GM21576 (cell line): ENCODE measurements at regions not wholly inside any gene's neighbourhood (a gene's known extent, or its start where the extent isn't known, plus 50 kb on each side); places are given as distances from the start of the nearest gene placed in this dataset.

Experiments used
- ATAC-seq: cut with Tn5 transposase; IDR thresholded peaks from one replicate; pipeline ENCODE4 v1.9.1; 2021; ENCODE audit warnings: mild to moderate bottlenecking, moderate library complexity; ENCODE audit not compliant: unreplicated experiment

DNA sequence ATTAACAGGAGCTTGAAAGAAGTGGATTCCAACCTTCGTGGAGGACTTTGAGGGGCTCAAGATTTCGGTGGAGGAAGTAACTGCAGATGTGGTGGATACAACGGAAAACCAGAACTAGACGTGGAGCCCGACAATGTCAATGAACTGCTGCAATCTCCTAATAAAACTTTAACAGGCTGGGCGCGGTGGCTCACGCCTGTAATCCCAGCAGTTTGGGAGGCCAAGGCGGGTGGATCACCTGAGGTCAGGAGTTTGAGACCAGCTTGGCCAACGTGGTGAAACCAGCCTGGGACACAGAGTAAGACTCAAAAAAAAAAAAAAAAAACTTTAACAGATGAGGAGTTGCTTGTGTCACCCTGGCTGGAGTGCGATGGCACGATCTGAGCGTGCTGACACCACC, 477.8 kb upstream of the MKI67 start:
- no peak for ATAC-seq

DNA sequence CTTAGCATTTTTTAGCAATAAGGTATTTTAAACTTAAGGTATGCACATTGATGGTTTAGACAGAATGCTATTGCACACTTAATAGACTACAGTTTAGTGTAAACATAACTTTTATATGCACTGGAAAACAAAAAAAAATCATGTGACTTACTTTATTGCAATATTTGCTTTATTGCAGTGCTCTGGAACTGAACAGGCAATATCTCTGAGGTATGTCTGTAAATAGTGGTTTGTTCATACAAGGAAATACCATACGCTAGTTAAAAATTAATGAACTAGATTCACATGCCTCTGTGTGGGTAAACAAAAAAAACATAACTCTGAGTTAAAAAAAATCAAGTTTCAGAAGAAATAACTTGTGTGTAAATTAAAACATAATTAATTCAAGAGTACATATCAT, 479.0 kb upstream of the MKI67 start:
- ATAC-seq, result no peak

DNA sequence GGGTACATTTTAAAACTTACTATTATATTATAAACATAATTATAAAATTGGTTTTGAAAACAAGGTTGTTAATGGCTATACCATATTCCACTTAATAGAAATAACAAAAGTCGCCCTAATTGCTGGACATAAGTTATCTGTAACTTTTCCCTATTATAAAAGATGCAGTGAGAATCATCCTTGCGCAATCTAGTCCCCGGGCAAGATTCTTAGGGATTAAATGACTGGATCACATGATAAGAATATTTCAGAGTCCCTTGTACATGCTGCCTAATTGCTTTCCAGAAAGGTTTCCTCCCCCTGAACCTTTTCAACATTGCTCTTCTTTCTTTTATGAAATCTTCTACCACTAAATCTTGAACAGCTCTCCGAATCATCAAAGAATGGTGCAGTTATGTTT, 479.8 kb upstream of the MKI67 start:
- ATAC-seq, result no peak

DNA sequence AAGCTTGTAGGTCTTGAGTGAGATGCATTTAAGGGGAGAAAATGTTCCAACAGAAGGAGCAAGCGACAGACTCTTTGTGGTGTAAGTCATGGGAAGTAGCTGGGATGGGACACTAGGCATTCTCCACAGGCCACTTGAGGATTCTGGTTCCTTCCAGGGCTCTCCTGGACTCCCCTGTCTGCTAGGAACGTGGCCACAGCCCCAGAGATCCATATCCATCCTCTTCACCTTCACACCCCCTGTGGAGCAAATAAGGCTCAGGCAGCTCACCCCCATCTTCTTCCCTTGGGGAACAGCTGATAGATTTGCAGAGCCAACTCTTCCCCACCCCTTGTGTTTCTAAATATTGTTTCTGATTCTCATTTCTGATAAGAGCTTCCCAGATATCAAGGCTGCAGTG, 482.6 kb upstream of the MKI67 start:
- no peak for ATAC-seq

DNA sequence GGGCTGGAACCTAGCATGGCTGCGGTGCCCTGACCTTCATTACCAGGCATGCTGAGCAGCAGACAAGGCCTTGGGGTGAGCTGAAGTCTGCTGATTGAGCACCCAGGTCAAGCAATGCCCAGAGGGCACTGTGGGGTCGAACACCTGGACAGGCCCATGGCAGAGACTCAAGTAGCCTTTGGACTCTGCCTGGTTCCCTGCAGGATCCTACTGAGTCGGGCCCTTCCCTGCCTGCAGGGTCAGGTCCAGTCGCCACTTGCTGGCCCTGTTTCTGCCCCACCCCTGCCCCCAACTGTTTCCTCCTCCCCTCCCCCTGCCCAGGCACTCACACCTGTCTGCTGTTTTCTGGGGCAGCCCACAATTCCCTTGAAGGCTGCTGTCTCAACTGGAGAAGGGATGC, 483.2 kb upstream of the MKI67 start:
- no peak for ATAC-seq

DNA sequence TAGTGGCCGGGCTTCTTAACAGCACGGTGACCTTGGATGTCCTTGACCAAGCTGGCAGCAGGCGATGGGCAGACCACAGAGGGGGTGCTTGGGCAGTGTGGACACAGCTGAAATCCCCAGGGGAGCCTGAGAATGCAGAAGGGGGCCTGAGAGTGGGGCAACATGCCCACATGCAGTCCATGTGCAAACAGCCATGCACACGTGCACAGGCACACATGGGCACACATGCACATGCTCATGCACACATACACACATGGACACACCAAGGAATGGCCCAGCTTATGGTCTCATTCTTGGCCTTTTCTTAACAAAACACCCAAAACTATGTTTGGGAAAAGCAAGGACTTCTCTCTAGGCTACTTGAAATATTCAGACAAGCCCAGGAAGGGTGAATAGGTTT, 483.9 kb upstream of the MKI67 start:
- ATAC-seq, result no peak

DNA sequence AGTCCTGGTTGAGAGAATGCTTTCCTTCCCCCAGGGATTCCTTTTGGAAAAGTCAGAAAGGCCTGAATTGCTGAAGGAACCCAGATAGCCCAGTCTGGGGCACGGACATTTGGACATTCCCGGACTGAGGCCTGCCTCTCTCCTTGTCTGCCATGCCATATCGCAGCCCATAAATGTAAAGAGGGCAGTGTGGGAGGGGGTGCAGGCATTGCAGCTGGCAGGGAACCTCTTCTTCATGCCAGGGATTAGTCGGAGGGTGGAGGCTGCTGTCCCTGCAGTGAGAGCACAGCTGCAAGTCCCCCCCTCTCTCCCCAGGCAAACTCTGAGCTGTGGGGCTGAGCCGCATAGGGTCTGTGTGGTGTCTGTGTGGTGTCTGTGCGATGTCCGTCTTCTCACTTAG, 486.0 kb upstream of the MKI67 start:
- ATAC-seq, result no peak

DNA sequence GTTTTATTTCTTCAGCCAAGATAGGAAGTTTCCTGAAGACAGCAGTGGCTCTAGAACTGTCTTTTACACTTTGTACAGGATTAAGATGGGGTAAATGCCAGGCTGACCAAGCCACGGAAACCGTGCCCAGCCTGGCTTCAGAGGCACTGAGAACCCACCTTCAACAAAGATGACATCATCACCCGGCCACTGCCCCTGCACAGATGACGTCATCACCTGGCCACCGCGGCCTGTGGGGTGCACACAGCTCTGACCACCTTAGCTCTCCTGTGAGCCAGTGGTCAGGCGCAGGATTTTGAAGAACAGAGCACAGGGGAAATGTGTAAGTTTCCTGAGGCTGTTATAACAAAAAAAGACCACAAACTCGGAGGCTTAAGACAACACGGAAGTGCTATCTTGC, 486.4 kb upstream of the MKI67 start:
- no peak for ATAC-seq

DNA sequence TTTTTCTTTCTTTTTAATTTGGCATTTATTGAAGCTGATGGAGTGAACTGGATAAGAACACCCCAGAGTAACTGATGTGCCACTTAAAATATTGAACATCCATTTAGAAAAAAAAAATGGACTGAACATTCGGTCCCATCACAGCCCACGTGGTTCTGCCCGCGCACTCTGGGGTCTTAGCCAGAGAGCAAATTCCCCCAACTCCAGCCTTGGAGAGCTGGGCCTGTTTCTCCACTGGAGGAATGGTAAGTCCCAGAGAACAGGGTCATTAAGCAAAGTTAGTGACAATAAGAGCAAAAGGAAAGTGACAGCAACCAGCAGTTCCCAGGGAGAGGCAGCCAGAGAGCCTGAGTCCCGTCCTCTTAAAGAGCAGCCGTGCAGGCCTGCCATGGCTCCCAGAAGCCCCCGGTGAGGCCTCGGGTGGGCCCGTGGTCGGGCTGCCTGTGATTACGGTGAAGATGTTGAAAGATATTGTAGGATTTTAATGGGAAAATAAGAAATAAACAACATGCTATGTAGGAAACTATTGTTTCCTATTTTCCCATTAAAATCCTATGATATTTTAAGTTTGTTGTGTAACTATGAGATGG, 487.9 kb upstream of the MKI67 start:
- ATAC-seq, result no peak

DNA sequence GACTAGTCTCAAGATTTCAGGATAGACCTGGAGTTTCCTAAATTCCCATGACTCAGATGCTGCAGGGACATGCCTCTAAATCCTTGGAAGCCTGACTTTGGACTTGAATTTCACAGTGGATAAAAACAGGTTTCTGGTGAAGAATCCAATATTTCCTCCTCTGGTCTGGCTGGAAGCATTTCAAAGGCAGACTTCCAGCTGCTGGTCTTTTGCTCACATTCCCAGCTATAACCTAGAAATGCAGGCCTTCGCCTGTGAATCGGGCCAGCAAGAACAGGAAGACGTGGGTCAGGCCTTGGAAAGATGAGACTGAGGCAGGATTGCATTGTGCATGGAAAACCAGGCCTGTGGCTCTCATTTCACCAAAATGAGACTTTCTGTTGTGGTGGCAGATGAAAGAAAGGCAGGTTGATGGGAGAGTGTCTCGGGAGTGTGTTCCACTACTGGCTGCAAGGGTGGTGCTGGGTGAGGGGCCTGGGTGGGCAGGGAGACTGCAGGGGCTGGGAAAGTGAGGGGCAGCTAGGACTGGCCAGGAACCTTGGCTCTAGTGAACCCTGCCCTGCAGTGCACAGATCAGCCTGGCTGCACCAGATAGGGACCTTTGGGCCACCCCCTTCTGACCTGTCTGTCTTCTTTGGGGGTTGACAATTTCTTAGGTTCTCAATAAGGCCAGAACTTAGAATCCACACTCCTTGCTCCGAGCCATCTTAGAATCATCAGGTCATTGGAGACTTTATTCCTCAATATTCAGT, 488.8 kb upstream of the MKI67 start:
- ATAC-seq, result no peak

DNA sequence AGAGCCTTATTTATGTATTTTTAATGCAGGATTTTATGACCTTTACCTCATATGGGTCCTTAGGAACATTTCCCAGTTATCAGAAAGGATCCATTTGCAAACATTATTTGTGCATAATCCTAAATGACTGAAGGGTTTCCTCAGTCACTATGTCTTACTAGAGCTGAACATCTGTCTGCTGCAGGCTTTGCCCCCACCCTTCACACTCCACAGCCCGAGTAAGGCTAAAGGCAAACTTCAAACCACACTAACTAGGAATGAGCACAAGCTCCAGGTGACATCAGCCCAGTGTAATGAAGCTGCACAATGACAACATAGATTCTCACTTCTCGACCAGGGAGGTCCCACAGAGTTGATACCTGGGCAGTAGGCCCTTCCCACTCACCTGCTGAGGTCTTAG, 491.3 kb upstream of the MKI67 start:
- ATAC-seq, result no peak

DNA sequence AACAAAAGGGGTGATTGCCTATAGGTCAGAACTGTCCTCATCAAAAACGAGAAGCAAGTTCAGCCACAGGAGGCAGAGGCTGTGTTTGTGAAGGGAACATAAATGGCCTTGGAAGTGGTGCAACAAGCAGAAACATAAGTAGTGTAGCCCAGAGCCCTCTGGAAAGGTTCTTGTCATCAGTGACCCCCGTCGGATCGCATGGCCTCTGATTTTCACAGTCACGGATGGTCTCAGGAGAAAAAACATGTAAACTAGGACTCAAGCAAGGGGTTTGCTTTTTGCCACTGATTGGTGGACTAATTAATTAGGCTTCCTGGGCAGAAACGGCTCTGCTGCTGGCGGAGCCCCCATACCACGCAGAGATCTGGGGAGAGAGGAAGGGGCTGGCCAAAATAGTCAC, 496.5 kb upstream of the MKI67 start:
- ATAC-seq, result no peak

DNA sequence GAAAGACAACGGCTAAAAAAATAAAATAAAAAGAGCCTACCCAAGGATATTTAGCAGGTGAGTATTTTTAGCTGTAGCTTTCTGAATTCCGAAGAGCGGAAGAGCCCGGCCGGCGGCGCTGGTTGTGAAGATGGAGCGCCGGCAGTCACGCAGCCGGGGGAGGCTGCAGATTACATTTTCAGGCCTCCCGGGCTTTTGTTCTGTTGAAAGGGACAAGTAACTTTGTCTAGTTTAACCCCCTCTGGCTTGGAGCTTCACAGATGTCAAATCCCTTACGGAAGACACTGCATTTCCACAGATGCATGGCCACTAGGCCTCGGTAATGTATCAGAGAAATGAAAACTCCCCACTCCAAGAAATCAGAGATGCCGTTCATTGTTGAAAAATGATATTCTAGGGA, 497.6 kb upstream of the MKI67 start:
- ATAC-seq, result no peak

DNA sequence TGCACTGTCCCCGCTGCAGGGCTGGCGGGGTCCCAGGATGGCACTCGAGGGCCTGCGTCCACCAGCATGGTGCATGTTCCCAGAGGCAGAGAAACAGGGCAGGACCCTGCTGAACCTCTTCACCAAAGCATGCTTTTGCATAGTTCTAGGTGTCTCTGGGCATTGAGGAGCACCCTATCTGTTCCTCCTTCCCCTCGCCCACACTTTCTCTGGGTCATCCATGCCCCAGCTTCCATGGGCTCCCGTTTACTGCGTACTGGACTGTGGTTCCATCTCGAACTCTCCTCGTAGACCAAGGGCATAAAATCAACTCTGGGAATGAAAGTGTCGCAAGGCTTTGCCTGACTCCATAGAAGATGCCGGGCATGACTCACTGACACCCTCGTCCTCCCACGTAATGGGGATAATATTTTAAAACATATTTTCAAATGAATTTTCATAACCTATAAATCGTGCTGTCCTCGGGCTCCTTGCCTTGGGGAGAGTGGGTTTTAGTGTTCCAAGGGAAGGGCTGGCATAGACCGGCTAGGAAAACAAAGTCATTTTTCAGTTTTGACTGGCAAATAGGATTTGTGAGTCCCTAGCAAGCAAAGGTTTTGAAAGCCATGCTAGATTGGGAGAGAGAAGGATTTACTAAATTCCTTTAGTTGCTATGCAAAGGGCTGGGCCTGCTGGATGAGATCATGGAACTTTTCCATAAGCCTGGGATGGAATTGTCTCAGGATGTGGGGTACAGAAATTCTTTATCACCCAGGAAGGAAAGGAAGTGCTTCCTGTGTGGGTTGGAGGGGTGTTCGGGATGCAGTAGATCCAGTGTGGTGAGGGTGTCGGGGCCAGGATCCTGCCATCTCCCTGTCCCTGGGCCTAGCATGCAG, 498.7 kb upstream of the MKI67 start:
- ATAC-seq, result no peak

DNA sequence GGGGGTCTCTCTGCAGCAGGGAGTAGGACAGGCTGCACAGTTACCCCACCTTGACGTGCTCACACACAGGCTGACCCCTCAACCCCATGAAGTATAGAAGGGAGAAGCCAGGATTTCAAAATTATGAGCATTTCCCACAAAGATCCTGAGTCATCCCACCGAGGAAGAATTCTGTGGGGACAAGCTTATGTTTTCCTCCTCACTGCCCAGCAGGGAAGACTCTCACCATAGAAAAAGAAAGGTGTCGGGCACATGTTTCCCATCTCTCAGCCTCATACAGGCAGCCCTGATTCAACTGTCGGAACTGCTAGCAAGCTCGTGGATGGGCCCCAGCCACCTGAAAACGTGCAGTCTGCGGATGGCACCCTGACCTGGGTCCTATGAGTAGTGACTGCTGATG, 499.7 kb upstream of the MKI67 start:
- no peak for ATAC-seq

DNA sequence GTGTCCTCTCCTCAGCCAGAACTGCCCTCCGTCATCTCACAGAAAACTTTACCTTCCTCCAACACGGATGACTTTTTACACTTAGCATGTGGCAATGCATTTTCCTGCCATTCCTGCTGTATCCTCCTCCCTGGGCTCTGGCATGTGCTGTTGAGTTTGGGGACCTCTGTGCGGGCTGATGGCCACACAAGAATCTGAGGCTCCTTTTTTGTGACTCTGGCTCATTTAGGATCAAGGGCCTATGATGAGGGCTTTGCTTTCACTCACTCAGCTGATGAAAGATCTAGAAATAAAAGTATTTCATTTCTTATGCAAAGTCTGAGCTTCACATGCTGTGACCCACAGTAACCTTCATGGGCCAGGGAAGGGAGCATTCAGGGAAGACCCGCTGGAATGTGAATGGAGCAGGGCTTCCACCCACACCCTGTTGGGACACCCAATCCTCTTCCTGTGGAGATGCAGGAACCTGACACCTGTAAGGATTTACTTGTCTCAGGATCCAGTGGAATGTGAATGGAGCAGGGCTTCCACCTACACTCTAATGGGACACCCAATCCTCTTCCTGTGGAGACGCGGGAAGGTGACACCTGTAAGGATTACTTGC, 500.3 kb upstream of the MKI67 start:
- ATAC-seq, result no peak

DNA sequence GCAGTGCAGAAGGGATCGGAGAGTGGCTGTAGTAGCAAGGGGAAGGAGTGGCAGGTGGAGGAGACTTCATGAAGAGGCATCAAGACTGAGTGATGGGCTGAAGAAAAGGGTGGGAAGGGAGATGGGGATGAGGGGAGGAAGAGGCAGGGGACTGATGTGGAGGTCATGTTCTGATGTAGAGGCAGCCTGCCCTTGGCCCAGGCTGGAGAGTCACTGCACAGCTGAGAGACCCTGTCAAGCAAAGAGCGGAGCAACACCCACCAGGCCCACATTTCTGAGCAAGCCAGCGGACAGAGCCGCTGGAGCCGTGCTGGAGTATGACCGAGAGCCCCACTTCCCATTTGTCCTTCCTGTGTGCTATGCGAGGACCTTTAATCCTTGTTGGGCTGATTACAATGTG, 501.6 kb upstream of the MKI67 start:
- ATAC-seq, result no peak

DNA sequence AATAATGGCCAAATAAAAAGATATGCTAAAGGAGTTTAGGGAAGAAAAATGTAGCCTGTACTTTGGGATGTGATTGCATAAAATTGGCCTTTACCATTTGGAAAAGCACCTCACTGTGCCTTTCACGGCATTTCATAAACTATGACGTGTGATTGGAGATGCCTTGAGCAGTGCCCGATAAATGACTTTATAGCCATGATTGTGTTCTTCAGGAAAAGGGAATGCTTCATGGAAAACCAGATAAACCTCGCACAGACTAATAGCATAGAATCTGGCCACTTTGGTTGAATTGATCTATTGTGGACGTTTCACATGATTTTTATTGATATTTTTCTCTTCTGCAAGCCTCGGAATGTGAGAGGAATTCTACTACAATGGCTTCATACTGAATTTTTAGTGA, 502.0 kb upstream of the MKI67 start:
- ATAC-seq, result no peak

DNA sequence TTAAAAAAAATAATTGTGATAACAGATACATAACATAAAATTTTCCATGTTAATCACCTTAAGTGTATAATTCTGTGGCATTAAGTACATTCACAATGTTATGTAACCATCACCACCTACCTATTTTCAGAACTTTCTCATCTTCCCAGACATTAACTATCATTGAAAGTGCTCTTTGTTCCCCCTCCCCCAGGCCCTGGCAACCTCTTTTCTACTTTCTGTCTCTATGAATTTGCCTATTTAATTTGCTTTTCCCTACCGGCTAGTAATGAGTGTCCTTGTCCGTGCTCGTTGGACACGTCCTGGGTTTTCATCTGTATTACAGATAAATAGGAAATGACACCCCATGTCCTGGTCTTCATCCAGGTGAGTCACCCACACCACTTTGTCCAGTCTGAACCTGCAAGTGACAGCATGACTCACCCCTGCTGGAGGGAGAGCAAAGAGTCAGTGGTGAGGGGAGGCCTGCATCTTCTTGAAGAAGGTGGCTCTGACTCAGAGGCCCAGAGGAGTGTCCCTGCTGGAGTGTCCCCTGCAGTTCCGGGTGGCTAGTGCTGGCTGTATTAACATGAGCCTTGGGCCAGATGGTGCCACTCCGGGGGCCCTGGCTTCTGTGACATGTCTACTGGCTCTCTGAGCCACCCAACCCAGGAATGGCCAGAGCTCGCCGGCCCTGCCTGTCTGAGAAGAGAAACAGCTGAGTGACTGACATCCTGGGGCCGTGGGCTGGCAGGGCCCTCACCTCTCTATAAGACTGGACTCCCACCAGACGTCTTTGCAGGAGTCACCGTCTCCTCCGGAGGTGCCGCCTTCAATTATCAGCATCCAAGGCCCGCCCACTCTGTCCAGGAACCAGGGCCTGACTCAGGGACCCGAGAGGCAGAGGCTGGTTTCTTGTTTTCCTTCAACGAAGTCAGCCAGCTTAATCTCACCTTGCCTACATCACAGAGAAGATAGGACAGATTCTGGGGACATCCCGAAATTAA, 503.2 kb upstream of the MKI67 start:
- ATAC-seq, result no peak

DNA sequence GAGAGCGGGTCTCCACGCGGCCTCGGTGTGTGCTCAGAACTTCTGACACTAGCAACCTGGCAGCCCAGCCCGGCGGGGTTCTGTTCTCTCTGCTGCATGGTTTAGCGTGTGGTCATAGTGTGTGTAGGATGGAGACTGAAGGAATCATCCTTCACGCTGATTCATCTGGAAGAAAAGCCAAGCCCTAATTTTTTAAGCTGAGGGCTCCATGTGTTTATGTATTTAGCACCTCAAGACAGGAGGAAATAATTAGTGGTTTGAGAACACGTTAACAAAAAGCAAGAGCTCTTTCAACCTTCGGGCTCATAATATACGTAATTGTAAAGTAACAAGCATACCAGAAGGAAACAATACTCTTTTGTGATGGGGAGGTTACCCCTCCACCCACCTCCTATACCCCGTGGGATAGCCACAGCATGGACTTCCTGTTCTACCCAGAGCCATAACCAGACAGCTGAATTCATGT, 504.6 kb upstream of the MKI67 start:
- ATAC-seq, result no peak
